ENCODE measurements at regions not wholly inside any gene's neighbourhood (a gene's known extent, or its start where the extent isn't known, plus 50 kb on each side); places are given as distances from the start of the nearest gene placed in this dataset.

- no peak for DNase-seq
- no peak overlapping the region for H3K4me2 ChIP-seq (ENCODE audit: low read length, poor library complexity, severe bottlenecking)
- no peaks in the 10 kb centered on the region for H3K4me1 ChIP-seq (ENCODE audit: control insufficient read depth, insufficient read depth, low read depth, low read length)
- no peak overlapping the region for H3K18ac ChIP-seq (ENCODE audit: low read depth in 1 of 2, low read length in 2 of 2)
- H2BK5ac ChIP-seq (ENCODE audit: low read depth, low read length, poor library complexity, severe bottlenecking): no peak overlapping the region
- H4K8ac ChIP-seq (ENCODE audit: low read length): no peak overlapping the region
- no peak overlapping the region for H2BK12ac ChIP-seq (ENCODE audit: low read length in 2 of 2)
- H3K27me3 ChIP-seq (ENCODE audit: control insufficient read depth in 1 of 2, insufficient read depth in 1 of 2, low read length in 2 of 2): peaks cover 0 to 24% of the 10 kb centered on the region in 2 experiments
- H4K91ac ChIP-seq (ENCODE audit: low read length): no peak overlapping the region
- H3K9me3 ChIP-seq (ENCODE audit: control insufficient read depth, low read length): no peaks in the 10 kb centered on the region
- H3K23ac ChIP-seq (ENCODE audit: low read length in 2 of 2): no peak overlapping the region
- H3K36me3 ChIP-seq (ENCODE audit: control insufficient read depth in 1 of 2, insufficient read depth in 2 of 2, low read depth in 1 of 2, low read length in 2 of 2): no peaks in the 10 kb centered on the region
- no peak overlapping the region for H2BK15ac ChIP-seq (ENCODE audit: low read depth, poor library complexity, severe bottlenecking)
- no peak overlapping the region for H3K9ac ChIP-seq (ENCODE audit: low read length)
- 98% methylated on average over 3 of the region's 4 CpGs for WGBS
- no peak overlapping the region for H2AFZ ChIP-seq (ENCODE audit: low read depth, low read length)
- no peak overlapping the region for H2BK120ac ChIP-seq (ENCODE audit: low read depth, low read length)
- H3K79me1 ChIP-seq (replicated peaks; ENCODE audit: low read length, poor library complexity, severe bottlenecking): no peaks in the 10 kb centered on the region
- no peak overlapping the region for H3K27ac ChIP-seq (ENCODE audit: low read length, poor library complexity, severe bottlenecking)
- no peak overlapping the region for H3K4ac ChIP-seq (ENCODE audit: low read depth in 1 of 2, low read length in 2 of 2)
- no peak overlapping the region for H3K14ac ChIP-seq (ENCODE audit: low read length in 2 of 2)
- H3K4me3 ChIP-seq (ENCODE audit: insufficient read depth in 1 of 2, low read depth in 1 of 2, low read length in 2 of 2): no peak overlapping the region
- H2AK5ac ChIP-seq (ENCODE audit: low read length, severe bottlenecking): no peak overlapping the region
Measured at GRCh38 chrX:40885989-40886388, 150.6 kb upstream of the MED14 start.

- no peak for DNase-seq
- WGBS: no CpG with 5 or more reads among the region's 1 CpG
- H2BK5ac ChIP-seq (ENCODE audit: low read depth, low read length, poor library complexity, severe bottlenecking): no peak overlapping the region
Measured at GRCh38 chrX:40887476-40887875, 152.1 kb upstream of the MED14 start.

GRCh38 chrX:40891798-40892197 is 156.5 kb upstream of the MED14 start:
- no peak overlapping the region for H3K9ac ChIP-seq (ENCODE audit: low read length)
- H3K14ac ChIP-seq (ENCODE audit: low read length in 2 of 2): no peak overlapping the region
- H3K36me3 ChIP-seq (ENCODE audit: control insufficient read depth in 1 of 2, insufficient read depth in 2 of 2, low read depth in 1 of 2, low read length in 2 of 2): no peaks in the 10 kb centered on the region
- no peak overlapping the region for H3K4ac ChIP-seq (ENCODE audit: low read depth in 1 of 2, low read length in 2 of 2)
- no peaks in the 10 kb centered on the region for H3K9me3 ChIP-seq (ENCODE audit: control insufficient read depth, low read length)
- H2BK15ac ChIP-seq (ENCODE audit: low read depth, poor library complexity, severe bottlenecking): no peak overlapping the region
- H3K4me2 ChIP-seq (ENCODE audit: low read length, poor library complexity, severe bottlenecking): no peak overlapping the region
- H2BK12ac ChIP-seq (ENCODE audit: low read length in 2 of 2): no peak overlapping the region
- no peak overlapping the region for H2AFZ ChIP-seq (ENCODE audit: low read depth, low read length)
- peaks cover 0 to 15% of the 10 kb centered on the region in 2 experiments for H3K27me3 ChIP-seq (ENCODE audit: control insufficient read depth in 1 of 2, insufficient read depth in 1 of 2, low read length in 2 of 2)
- no peak overlapping the region for H3K4me3 ChIP-seq (ENCODE audit: insufficient read depth in 1 of 2, low read depth in 1 of 2, low read length in 2 of 2)
- H2BK5ac ChIP-seq (ENCODE audit: low read depth, low read length, poor library complexity, severe bottlenecking): no peak overlapping the region
- H3K18ac ChIP-seq (ENCODE audit: low read depth in 1 of 2, low read length in 2 of 2): no peak overlapping the region
- H3K4me1 ChIP-seq (ENCODE audit: control insufficient read depth, insufficient read depth, low read depth, low read length): peaks cover 4% of the 10 kb centered on the region
- H4K8ac ChIP-seq (ENCODE audit: low read length): no peak overlapping the region
- H2AK5ac ChIP-seq (ENCODE audit: low read length, severe bottlenecking): no peak overlapping the region
- H3K27ac ChIP-seq (ENCODE audit: low read length, poor library complexity, severe bottlenecking): no peak overlapping the region
- DNase-seq: no peak
- no peak overlapping the region for H2BK120ac ChIP-seq (ENCODE audit: low read depth, low read length)
- no peak overlapping the region for H4K91ac ChIP-seq (ENCODE audit: low read length)
- H3K23ac ChIP-seq (ENCODE audit: low read length in 2 of 2): no peak overlapping the region
- H3K79me1 ChIP-seq (replicated peaks; ENCODE audit: low read length, poor library complexity, severe bottlenecking): no peaks in the 10 kb centered on the region

More at GRCh38 chrX:40887476-40887875, 152.1 kb upstream of the MED14 start:
- Histone ChIP-seq H3K27ac (ENCODE audit: low read length, poor library complexity, severe bottlenecking) (no peak overlapping the region), H3K4ac (ENCODE audit: low read depth in 1 of 2, low read length in 2 of 2) (no peak overlapping the region), H3K9me3 (ENCODE audit: control insufficient read depth, low read length) (no peaks in the 10 kb centered on the region), H3K23ac (ENCODE audit: low read length in 2 of 2) (no peak overlapping the region), H3K18ac (ENCODE audit: low read depth in 1 of 2, low read length in 2 of 2) (no peak overlapping the region), H3K14ac (ENCODE audit: low read length in 2 of 2) (no peak overlapping the region), H4K8ac (ENCODE audit: low read length) (no peak overlapping the region), H2AK5ac (ENCODE audit: low read length, severe bottlenecking) (no peak overlapping the region), H2BK12ac (ENCODE audit: low read length in 2 of 2) (no peak overlapping the region), H2BK15ac (ENCODE audit: low read depth, poor library complexity, severe bottlenecking) (no peak overlapping the region), H3K9ac (ENCODE audit: low read length) (no peak overlapping the region), H4K91ac (ENCODE audit: low read length) (no peak overlapping the region), H3K4me2 (ENCODE audit: low read length, poor library complexity, severe bottlenecking) (no peak overlapping the region), H2BK120ac (ENCODE audit: low read depth, low read length) (no peak overlapping the region), H3K36me3 (ENCODE audit: control insufficient read depth in 1 of 2, insufficient read depth in 2 of 2, low read depth in 1 of 2, low read length in 2 of 2) (no peaks in the 10 kb centered on the region), H3K4me3 (ENCODE audit: insufficient read depth in 1 of 2, low read depth in 1 of 2, low read length in 2 of 2) (no peak overlapping the region), H2AFZ (ENCODE audit: low read depth, low read length) (no peak overlapping the region), H3K4me1 (ENCODE audit: control insufficient read depth, insufficient read depth, low read depth, low read length) (no peaks in the 10 kb centered on the region), H3K27me3 (ENCODE audit: control insufficient read depth in 1 of 2, insufficient read depth in 1 of 2, low read length in 2 of 2) (peaks cover 0 to 19% of the 10 kb centered on the region in 2 experiments), H3K79me1 (replicated peaks; ENCODE audit: low read length, poor library complexity, severe bottlenecking) (no peaks in the 10 kb centered on the region)

- H3K9me3 ChIP-seq (ENCODE audit: control insufficient read depth, low read length): no peaks in the 10 kb centered on the region
- H3K36me3 ChIP-seq (ENCODE audit: control insufficient read depth in 1 of 2, insufficient read depth in 2 of 2, low read depth in 1 of 2, low read length in 2 of 2): no peaks in the 10 kb centered on the region
- H2BK5ac ChIP-seq (ENCODE audit: low read depth, low read length, poor library complexity, severe bottlenecking): no peak overlapping the region
- H2BK12ac ChIP-seq (ENCODE audit: low read length in 2 of 2): no peak overlapping the region
- no CpG with 5 or more reads among the region's 6 CpGs for WGBS
- H3K4me3 ChIP-seq (ENCODE audit: insufficient read depth in 1 of 2, low read depth in 1 of 2, low read length in 2 of 2): no peak overlapping the region
- H4K8ac ChIP-seq (ENCODE audit: low read length): no peak overlapping the region
- H4K91ac ChIP-seq (ENCODE audit: low read length): no peak overlapping the region
- peaks cover 0 to 15% of the 10 kb centered on the region in 2 experiments for H3K27me3 ChIP-seq (ENCODE audit: control insufficient read depth in 1 of 2, insufficient read depth in 1 of 2, low read length in 2 of 2)
- H2AK5ac ChIP-seq (ENCODE audit: low read length, severe bottlenecking): no peak overlapping the region
- no peak overlapping the region for H3K4me2 ChIP-seq (ENCODE audit: low read length, poor library complexity, severe bottlenecking)
- H3K27ac ChIP-seq (ENCODE audit: low read length, poor library complexity, severe bottlenecking): no peak overlapping the region
- H2BK120ac ChIP-seq (ENCODE audit: low read depth, low read length): no peak overlapping the region
- H2BK15ac ChIP-seq (ENCODE audit: low read depth, poor library complexity, severe bottlenecking): no peak overlapping the region
- no peak overlapping the region for H3K23ac ChIP-seq (ENCODE audit: low read length in 2 of 2)
- H2AFZ ChIP-seq (ENCODE audit: low read depth, low read length): no peak overlapping the region
- peaks cover 4% of the 10 kb centered on the region for H3K4me1 ChIP-seq (ENCODE audit: control insufficient read depth, insufficient read depth, low read depth, low read length)
- H3K4ac ChIP-seq (ENCODE audit: low read depth in 1 of 2, low read length in 2 of 2): no peak overlapping the region
- DNase-seq: no peak
- H3K14ac ChIP-seq (ENCODE audit: low read length in 2 of 2): no peak overlapping the region
- H3K18ac ChIP-seq (ENCODE audit: low read depth in 1 of 2, low read length in 2 of 2): no peak overlapping the region
- H3K9ac ChIP-seq (ENCODE audit: low read length): no peak overlapping the region
- H3K79me1 ChIP-seq (replicated peaks; ENCODE audit: low read length, poor library complexity, severe bottlenecking): no peaks in the 10 kb centered on the region
Measured at GRCh38 chrX:40893251-40893910, 158.0 kb upstream of the MED14 start.

Measured in mesenchymal stem cell (in vitro differentiated cells and primary cell).